Peyer's patch (tissue), 4 donors: ENCODE measurements at regions not wholly inside any gene's neighbourhood (a gene's known extent, or its start where the extent isn't known, plus 50 kb on each side); places are given as distances from the start of the nearest gene placed in this dataset.

Experiments
- CTCF ChIP-seq, 6 experiments: fragments of 450-650 bp in 4 of 6; fragments of 200-600 bp in 2 of 6; sonication (generic) in 1 of 6; IDR thresholded peaks; one replicate each; pipeline ENCODE4 v1.5.1; 2017 to 2019; ENCODE audit warnings: antibody characterized with exemption in 6 of 6, mild to moderate bottlenecking in 3 of 6, moderate library complexity in 1 of 6
- POLR2A ChIP-seq, 2 donors: fragments of 450-650 bp; IDR thresholded peaks; one replicate each; pipeline ENCODE4 v1.5.1; 2017; ENCODE audit warnings: antibody characterized with exemption in 2 of 2, mild to moderate bottlenecking in 2 of 2, moderate library complexity in 2 of 2

DNA sequence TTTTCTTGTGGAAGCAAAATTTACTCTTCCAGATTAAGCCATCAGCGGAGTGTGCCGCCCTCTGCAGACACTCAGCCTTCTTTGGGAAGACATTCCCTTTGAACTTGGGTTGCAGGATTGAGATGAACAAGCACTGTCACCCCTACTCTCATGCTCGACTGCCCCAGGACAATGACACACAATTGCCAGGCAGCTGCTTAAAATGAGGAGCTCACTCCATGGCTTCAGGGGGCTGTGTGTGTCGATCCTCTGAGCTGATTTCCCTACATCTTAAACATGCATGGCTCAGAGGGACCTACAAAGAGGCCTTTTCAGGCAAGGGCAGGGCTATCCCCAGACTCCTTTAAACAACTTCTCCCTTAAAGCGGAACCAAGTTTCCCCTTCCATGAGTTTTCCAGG, 107.5 kb upstream of the MBNL2 start:
- TF ChIP-seq CTCF (IDR thresholded peaks at IDR 0.05) (no peak), POLR2A (IDR thresholded peaks at IDR 0.05) (no peak)
